ENCODE measurements at regions not wholly inside any gene's neighbourhood (a gene's known extent, or its start where the extent isn't known, plus 50 kb on each side); places are given as distances from the start of the nearest gene placed in this dataset.

GRCh38 chr13:83219832-83220231, 662.4 kb downstream of the SLITRK1 start:
- Histone ChIP-seq H3K27me3 (no peaks in the 10 kb centered on the region), H3K4me1 (no peaks in the 10 kb centered on the region), H3K36me3 (no peaks in the 10 kb centered on the region), H3K4me3 (no peak overlapping the region), H3K9me3 (no peaks in the 10 kb centered on the region), H3K27ac (no peak overlapping the region)
- intact Hi-C loops (cut with DNase I): no loop called here
- DNase-seq: no peak
- TF ChIP-seq CTCF (IDR thresholded peaks at IDR 0.05): no peak
- ATAC-seq: no peak

GRCh38 chr13:83216479-83217245, 665.6 kb downstream of the SLITRK1 start:
- no peaks in the 10 kb centered on the region for H3K4me1 ChIP-seq
- H3K9me3 ChIP-seq: no peaks in the 10 kb centered on the region
- H3K27me3 ChIP-seq: no peaks in the 10 kb centered on the region
- DNase-seq: no peak
- no peak for ATAC-seq
- H3K4me3 ChIP-seq: no peak overlapping the region
- TF ChIP-seq CTCF (IDR thresholded peaks at IDR 0.05): no peak
- H3K27ac ChIP-seq: no peak overlapping the region
- intact Hi-C loops (cut with DNase I): no loop called here
- no peaks in the 10 kb centered on the region for H3K36me3 ChIP-seq

GRCh38 chr13:83215627-83216026, 666.6 kb downstream of the SLITRK1 start:
- ATAC-seq (no peak), DNase-seq (no peak)
- H3K4me1 ChIP-seq: no peaks in the 10 kb centered on the region
- intact Hi-C loops (cut with DNase I): no loop called here
- H3K27ac ChIP-seq: no peak overlapping the region
- H3K9me3 ChIP-seq: no peaks in the 10 kb centered on the region
- no peaks in the 10 kb centered on the region for H3K27me3 ChIP-seq
- no peak for TF ChIP-seq CTCF (IDR thresholded peaks at IDR 0.05)
- H3K4me3 ChIP-seq: no peak overlapping the region
- no peaks in the 10 kb centered on the region for H3K36me3 ChIP-seq

- H3K9me3 ChIP-seq: no peaks in the 10 kb centered on the region
- intact Hi-C loops (cut with DNase I): no loop called here
- ATAC-seq: no peak
- DNase-seq: no peak
- no peak for TF ChIP-seq CTCF (IDR thresholded peaks at IDR 0.05)
- no peak overlapping the region for H3K4me3 ChIP-seq
- no peaks in the 10 kb centered on the region for H3K36me3 ChIP-seq
- H3K27ac ChIP-seq: no peak overlapping the region
- H3K4me1 ChIP-seq: no peaks in the 10 kb centered on the region
- H3K27me3 ChIP-seq: no peaks in the 10 kb centered on the region
Measured at GRCh38 chr13:83214452-83214851, 667.8 kb downstream of the SLITRK1 start.

GRCh38 chr13:83211301-83211700, 671.0 kb downstream of the SLITRK1 start:
- TF ChIP-seq CTCF (IDR thresholded peaks at IDR 0.05): no peak
- H3K36me3 ChIP-seq: no peaks in the 10 kb centered on the region
- H3K27ac ChIP-seq: no peak overlapping the region
- DNase-seq (no peak), ATAC-seq (no peak)
- H3K4me1 ChIP-seq: no peaks in the 10 kb centered on the region
- intact Hi-C loops (cut with DNase I): no loop called here
- H3K9me3 ChIP-seq: no peaks in the 10 kb centered on the region
- H3K4me3 ChIP-seq: no peak overlapping the region
- H3K27me3 ChIP-seq: no peaks in the 10 kb centered on the region

GRCh38 chr13:83204886-83205285, 677.4 kb downstream of the SLITRK1 start:
- H3K36me3 ChIP-seq: no peaks in the 10 kb centered on the region
- TF ChIP-seq CTCF (IDR thresholded peaks at IDR 0.05): no peak
- H3K4me1 ChIP-seq: no peaks in the 10 kb centered on the region
- no peaks in the 10 kb centered on the region for H3K27me3 ChIP-seq
- DNase-seq (no peak), ATAC-seq (no peak)
- H3K9me3 ChIP-seq: no peaks in the 10 kb centered on the region
- no peak overlapping the region for H3K4me3 ChIP-seq
- intact Hi-C loops (cut with DNase I): no loop called here
- H3K27ac ChIP-seq: no peak overlapping the region
